C1 segment of cervical spinal cord (tissue), 14 donors: ENCODE measurements at regions not wholly inside any gene's neighbourhood (a gene's known extent, or its start where the extent isn't known, plus 50 kb on each side); places are given as distances from the start of the nearest gene placed in this dataset.

Experiments
- DNase-seq, 14 donors: peaks; one replicate each; lab custom pipeline; 2025; lab: John Stamatoyannopoulos, UW

- DNase-seq, result peak in 8 of 14 donors; percentile 22 to 68 (median 50)
Measured at GRCh38 chr5:88144219-88145001, 124.2 kb downstream of the TMEM161B start.

GRCh38 chr5:88143693-88144218 lies 124.9 kb downstream of the TMEM161B start:
- peak in 6 of 14 donors; percentile 12 to 75 (median 48) for DNase-seq

GRCh38 chr5:88142886-88143692 lies 125.6 kb downstream of the TMEM161B start:
- peak in 11 of 14 donors; percentile 22 to 75 (median 48) for DNase-seq

- DNase-seq, result no peak
Measured at GRCh38 chr5:88142636-88142885, 126.1 kb downstream of the TMEM161B start.

- DNase-seq, result peak; percentile 83 to 100 (median 98)
Measured at GRCh38 chr5:88140856-88141752, 127.5 kb downstream of the TMEM161B start.

- DNase-seq, result peak in 8 of 14 donors; percentile 29 to 69 (median 52)
Measured at GRCh38 chr5:88140396-88140855, 128.2 kb downstream of the TMEM161B start.

GRCh38 chr5:88130211-88130815 lies 138.3 kb downstream of the TMEM161B start:
- DNase-seq, result no peak

- DNase-seq, result no peak
Measured at GRCh38 chr5:88128813-88129212, 139.8 kb downstream of the TMEM161B start.

GRCh38 chr5:88119535-88120125 lies 149.0 kb downstream of the TMEM161B start:
- DNase-seq, result peak in 1 of 14 donors; percentile 20

- no peak for DNase-seq
Measured at GRCh38 chr5:88118179-88118578, 150.5 kb downstream of the TMEM161B start.

- no peak for DNase-seq
Measured at GRCh38 chr5:88117546-88117945, 151.1 kb downstream of the TMEM161B start.

GRCh38 chr5:88116396-88116795 lies 152.2 kb downstream of the TMEM161B start:
- DNase-seq, result no peak

GRCh38 chr5:88115211-88115610 lies 153.4 kb downstream of the TMEM161B start:
- DNase-seq, result no peak

GRCh38 chr5:88113429-88113828 lies 155.2 kb downstream of the TMEM161B start:
- DNase-seq, result no peak

- no peak for DNase-seq
Measured at GRCh38 chr5:88109818-88110217, 158.8 kb downstream of the TMEM161B start.

GRCh38 chr5:88108490-88109279 lies 160.0 kb downstream of the TMEM161B start:
- DNase-seq, result no peak

GRCh38 chr5:88094906-88095496 lies 173.6 kb downstream of the TMEM161B start:
- no peak for DNase-seq

GRCh38 chr5:88094403-88094802 lies 174.2 kb downstream of the TMEM161B start:
- DNase-seq, result peak in 3 of 14 donors; percentile 5 to 15 (median 12)

GRCh38 chr5:88093765-88094164 lies 174.9 kb downstream of the TMEM161B start:
- DNase-seq, result no peak
